ENCODE measurements at regions not wholly inside any gene's neighbourhood (a gene's known extent, or its start where the extent isn't known, plus 50 kb on each side); places are given as distances from the start of the nearest gene placed in this dataset.

DNA sequence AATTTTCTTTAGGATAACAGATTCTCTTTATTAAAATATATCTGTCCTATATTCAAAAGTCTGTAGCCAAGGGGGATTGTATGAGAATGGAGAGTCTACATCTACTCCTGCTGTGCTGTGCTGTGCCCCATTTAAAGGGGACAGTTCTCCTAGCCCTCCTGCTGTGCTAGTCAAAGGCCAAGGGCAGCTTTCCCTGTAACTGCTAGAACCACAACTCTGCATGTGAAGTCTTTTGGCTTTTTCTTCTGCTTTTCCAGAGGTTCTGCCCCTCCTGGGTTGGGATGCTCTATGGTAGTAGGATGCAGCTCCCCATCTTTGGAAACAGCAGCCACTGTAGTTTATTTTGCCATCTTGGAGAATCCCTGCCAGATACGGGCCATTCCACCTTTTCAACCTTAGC lies 197.5 kb upstream of the JUN start:
- TF ChIP-seq, protein P1, sequence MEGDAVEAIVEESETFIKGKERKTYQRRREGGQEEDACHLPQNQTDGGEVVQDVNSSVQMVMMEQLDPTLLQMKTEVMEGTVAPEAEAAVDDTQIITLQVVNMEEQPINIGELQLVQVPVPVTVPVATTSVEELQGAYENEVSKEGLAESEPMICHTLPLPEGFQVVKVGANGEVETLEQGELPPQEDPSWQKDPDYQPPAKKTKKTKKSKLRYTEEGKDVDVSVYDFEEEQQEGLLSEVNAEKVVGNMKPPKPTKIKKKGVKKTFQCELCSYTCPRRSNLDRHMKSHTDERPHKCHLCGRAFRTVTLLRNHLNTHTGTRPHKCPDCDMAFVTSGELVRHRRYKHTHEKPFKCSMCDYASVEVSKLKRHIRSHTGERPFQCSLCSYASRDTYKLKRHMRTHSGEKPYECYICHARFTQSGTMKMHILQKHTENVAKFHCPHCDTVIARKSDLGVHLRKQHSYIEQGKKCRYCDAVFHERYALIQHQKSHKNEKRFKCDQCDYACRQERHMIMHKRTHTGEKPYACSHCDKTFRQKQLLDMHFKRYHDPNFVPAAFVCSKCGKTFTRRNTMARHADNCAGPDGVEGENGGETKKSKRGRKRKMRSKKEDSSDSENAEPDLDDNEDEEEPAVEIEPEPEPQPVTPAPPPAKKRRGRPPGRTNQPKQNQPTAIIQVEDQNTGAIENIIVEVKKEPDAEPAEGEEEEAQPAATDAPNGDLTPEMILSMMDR (IDR thresholded peaks at IDR 0.05; ENCODE audit: extremely low read depth, insufficient read depth, missing control alignments): no peak
- in situ Hi-C loops (cut with MboI; ENCODE audit: low pct_unique_long_range_greater_than_20kb, low sequenced_read_pairs, unreplicated experiment): no loop called here
- DNase-seq (ENCODE audit: low spot score): no peak

- TF ChIP-seq, protein P1 (IDR thresholded peaks at IDR 0.05; ENCODE audit: extremely low read depth, insufficient read depth, missing control alignments): no peak
- no peak for DNase-seq (ENCODE audit: low spot score)
- in situ Hi-C loops (cut with MboI; ENCODE audit: low pct_unique_long_range_greater_than_20kb, low sequenced_read_pairs, unreplicated experiment): no loop called here
These were observed 198.6 kb upstream of the JUN start for GRCh38 chr1:58982259-58982998.

DNA sequence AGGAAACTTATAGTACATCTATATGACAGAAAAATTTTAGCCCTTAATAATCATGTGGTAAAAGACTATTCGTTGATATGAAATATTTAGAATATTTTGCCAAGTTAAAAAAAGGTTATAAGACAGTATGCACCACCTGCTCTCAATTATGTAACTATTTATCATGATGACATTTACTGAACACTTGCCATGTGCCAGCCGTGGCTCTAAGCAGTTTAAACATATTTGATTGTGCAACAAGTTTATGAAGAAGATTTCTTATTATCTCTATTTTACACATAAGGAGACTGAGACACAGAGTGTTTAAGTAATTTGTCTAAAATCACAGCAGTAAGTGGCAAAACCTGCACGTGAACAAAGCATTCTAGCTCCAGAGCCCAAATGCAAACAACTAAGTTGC lies 199.3 kb upstream of the JUN start:
- in situ Hi-C loops (cut with MboI; ENCODE audit: low pct_unique_long_range_greater_than_20kb, low sequenced_read_pairs, unreplicated experiment): no loop called here
- DNase-seq (ENCODE audit: low spot score): no peak
- TF ChIP-seq, protein P1 (IDR thresholded peaks at IDR 0.05; ENCODE audit: extremely low read depth, insufficient read depth, missing control alignments): no peak

DNA sequence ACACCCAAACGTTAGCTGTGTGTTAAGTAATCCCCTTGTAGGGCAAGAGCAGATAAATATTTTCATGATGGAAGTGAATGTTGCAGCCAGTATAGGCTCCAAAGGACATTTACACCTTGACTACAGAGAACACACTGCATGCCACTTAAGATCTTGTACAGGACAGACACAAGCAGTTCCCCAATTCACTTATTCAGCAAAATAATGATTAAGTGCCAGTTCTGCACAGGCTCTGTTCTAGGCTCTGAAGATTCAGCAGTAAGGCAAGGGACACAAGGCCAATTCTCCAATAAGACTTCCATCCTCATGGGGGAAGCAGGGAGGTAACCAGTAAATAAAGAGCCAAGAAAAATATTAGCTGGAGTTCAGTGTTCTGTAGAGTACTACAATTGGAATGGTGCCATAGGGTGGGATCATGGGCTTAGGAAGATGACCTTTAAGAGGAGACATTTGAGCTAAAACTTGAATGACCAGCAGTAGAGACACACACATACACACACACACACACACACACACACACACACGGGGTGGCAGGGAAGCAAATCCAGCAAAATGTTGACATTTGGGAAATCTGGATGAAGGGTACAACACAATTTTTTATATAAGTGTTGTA lies 199.9 kb upstream of the JUN start:
- DNase-seq (ENCODE audit: low spot score): no peak
- in situ Hi-C loops (cut with MboI; ENCODE audit: low pct_unique_long_range_greater_than_20kb, low sequenced_read_pairs, unreplicated experiment): no loop called here

GRCh38 chr1:58986996-58987767 lies 203.3 kb upstream of the JUN start:
- no peak for DNase-seq (ENCODE audit: low spot score)
- TF ChIP-seq, protein P1 (IDR thresholded peaks at IDR 0.05; ENCODE audit: extremely low read depth, insufficient read depth, missing control alignments): no peak
- in situ Hi-C loops (cut with MboI; ENCODE audit: low pct_unique_long_range_greater_than_20kb, low sequenced_read_pairs, unreplicated experiment): no loop called here

More for the DNA sequence above, 199.9 kb upstream of the JUN start:
- TF ChIP-seq, protein P1 (IDR thresholded peaks at IDR 0.05; ENCODE audit: extremely low read depth, insufficient read depth, missing control alignments): no peak

GRCh38 chr1:58988752-58989151 lies 204.9 kb upstream of the JUN start:
- in situ Hi-C loops (cut with MboI; ENCODE audit: low pct_unique_long_range_greater_than_20kb, low sequenced_read_pairs, unreplicated experiment): no loop called here
- DNase-seq (ENCODE audit: low spot score): no peak
- TF ChIP-seq, protein P1 (IDR thresholded peaks at IDR 0.05; ENCODE audit: extremely low read depth, insufficient read depth, missing control alignments): no peak
